GM12878 (cell line): ENCODE measurements at regions not wholly inside any gene's neighbourhood (a gene's known extent, or its start where the extent isn't known, plus 50 kb on each side); places are given as distances from the start of the nearest gene placed in this dataset.

Experiments used
- ATAC-seq: fragments of 200-7000 bp; cut with Tn5 transposase; 3 replicates; pipeline ENCODE4 v1.9.1; 2020; ENCODE audit warnings: mild to moderate bottlenecking, moderate library complexity
- BruUV-seq: library from RNA; stranded (reverse); fragments of 400-500 nt; replicated peaks from 2 replicates; lab custom pipeline; 2021; lab: Mats Ljungman, UMichigan
- CTCF ChIA-PET: fragments of 300-600 bp; sonication (Branson Sonifier 250); formaldehyde crosslinking; extraction: SDS; loops from one replicate; lab custom pipeline; 2021; ENCODE audit warnings: inconsistent platforms; lab: Yijun Ruan, JAX
- POLR2A ChIA-PET: fragments of 350-600 bp; formaldehyde crosslinking; extraction: SDS; loops from one replicate; lab custom pipeline; 2021; ENCODE audit warnings: inconsistent platforms; lab: Charles Lee
- RAD21 ChIA-PET: fragments of 300-600 bp; sonication (Branson Sonifier 250); formaldehyde crosslinking; loops from one replicate; lab custom pipeline; 2023; ENCODE audit warnings: antibody characterized with exemption; ENCODE audit not compliant: unreplicated experiment; lab: Charles Lee
- SMC1A ChIA-PET: fragments of 300-600 bp; sonication (Branson Sonifier 250); formaldehyde crosslinking; loops from one replicate; lab custom pipeline; 2023; ENCODE audit not compliant: unreplicated experiment, uncharacterized antibody; lab: Charles Lee
- DNase-seq: peaks from one replicate; pipeline ENCODE4 v3.0.0-alpha.2; 2011; ENCODE audit warnings: low read depth, low spot score
- FAIRE-seq: peaks from 3 replicates; lab custom pipeline; 2011; peaks lifted over from hg19 to GRCh38; lab: Jason Lieb, UNC
- H2AFZ ChIP-seq: 2 replicates; pipeline ENCODE4 v1.6.0; 2011; ENCODE audit warnings: low read depth, low read length, control low read depth; ENCODE audit not compliant: control insufficient read depth
- H3K27ac ChIP-seq: 2 replicates; pipeline ENCODE4 v1.5.1; 2011; ENCODE audit warnings: control low read depth; ENCODE audit not compliant: control insufficient read depth, insufficient read depth
- H3K27me3 ChIP-seq, 2 experiments: replicated peaks in 1 of 2; 2 replicates each; pipeline versions ENCODE4 v1.6.0 to v1.6.1; 2011; ENCODE audit warnings: low read length in 1 of 2; ENCODE audit not compliant: control insufficient read depth in 2 of 2, insufficient read depth in 2 of 2
- H3K36me3 ChIP-seq, 2 experiments: 2 replicates each; pipeline ENCODE4 v1.5.1; 2011; ENCODE audit warnings: low read length in 1 of 2; ENCODE audit not compliant: control insufficient read depth in 2 of 2, insufficient read depth in 2 of 2
- H3K4me1 ChIP-seq: 2 replicates; pipeline ENCODE4 v1.6.1; 2011; ENCODE audit warnings: mild to moderate bottlenecking, low read length, moderate library complexity, mixed read lengths; ENCODE audit not compliant: control insufficient read depth, insufficient read depth
- H3K4me2 ChIP-seq: 2 replicates; pipeline ENCODE4 v1.6.0; 2011; ENCODE audit warnings: control low read depth; ENCODE audit not compliant: control insufficient read depth, insufficient read depth
- H3K4me3 ChIP-seq: fragments of 200-600 bp; sonication (generic); 2 replicates; pipeline ENCODE4 v1.5.1; 2016
- H3K79me2 ChIP-seq: 2 replicates; pipeline ENCODE4 v1.6.0; 2011; ENCODE audit warnings: low read length; ENCODE audit not compliant: control insufficient read depth, insufficient read depth
- H3K9ac ChIP-seq: 2 replicates; pipeline ENCODE4 v1.8.0; 2011; ENCODE audit warnings: low read length, control low read depth, mixed read lengths; ENCODE audit not compliant: control insufficient read depth, insufficient read depth
- H3K9me3 ChIP-seq: replicated peaks from 3 replicates; pipeline ENCODE4 v1.5.1; 2011; ENCODE audit warnings: mild to moderate bottlenecking, low read length; ENCODE audit not compliant: control insufficient read depth, insufficient read depth
- H4K20me1 ChIP-seq: 2 replicates; pipeline ENCODE4 v1.6.0; 2011; ENCODE audit not compliant: control insufficient read depth, insufficient read depth
- ASH2L ChIP-seq: fragments of 300-600, 200-600 bp; sonication (generic); IDR thresholded peaks from 2 replicates; pipeline ENCODE4 v1.6.1; 2017; ENCODE audit warnings: low read depth, mild to moderate bottlenecking, borderline replicate concordance
- CEBPB ChIP-seq, 2 experiments: fragments of 150-350 bp in 1 of 2; IDR thresholded peaks; 2 replicates each; pipeline ENCODE4 v1.6.1; 2012 to 2014; ENCODE audit warnings: low read depth in 2 of 2, low read length in 2 of 2, borderline replicate concordance in 1 of 2, inconsistent platforms in 1 of 2
- CHD1 ChIP-seq: IDR thresholded peaks from 2 replicates; pipeline ENCODE4 v1.6.1; 2012; ENCODE audit warnings: low read depth, low read length, improper control_type of control experiment
- CHD4 ChIP-seq: fragments of 200-600 bp; sonication (generic); IDR thresholded peaks from 2 replicates; pipeline ENCODE4 v1.6.1; 2016; ENCODE audit warnings: mild to moderate bottlenecking
- FOS ChIP-seq: IDR thresholded peaks from 3 replicates; pipeline ENCODE4 v1.6.1; 2011; ENCODE audit warnings: borderline replicate concordance; ENCODE audit not compliant: insufficient read length; ENCODE audit errors: extremely low read depth
- GATAD2B ChIP-seq: fragments of 450-650 bp; conservative IDR thresholded peaks from 2 replicates; pipeline ENCODE4 v1.6.1; 2017; ENCODE audit warnings: low read depth, mild to moderate bottlenecking, moderate library complexity
- JUND ChIP-seq: IDR thresholded peaks from 2 replicates; pipeline ENCODE4 v1.6.1; 2012; ENCODE audit warnings: low read depth, mild to moderate bottlenecking, low read length, improper control_type of control experiment, moderate library complexity
- NFXL1 ChIP-seq: fragments of 450-650 bp; IDR thresholded peaks from 2 replicates; pipeline ENCODE4 v1.6.1; 2017; ENCODE audit warnings: antibody characterized with exemption, mild to moderate bottlenecking, borderline replicate concordance
- NR2C2 ChIP-seq: IDR thresholded peaks from 2 replicates; pipeline ENCODE4 v1.6.1; 2011; ENCODE audit warnings: borderline replicate concordance, low read depth; ENCODE audit not compliant: control insufficient read depth, insufficient read length
- PKNOX1 ChIP-seq: fragments of 450-650 bp; IDR thresholded peaks from 2 replicates; pipeline ENCODE4 v1.6.1; 2016; ENCODE audit warnings: mild to moderate bottlenecking
- POLR2A ChIP-seq: IDR thresholded peaks from 2 replicates; pipeline ENCODE4 v1.6.1; 2011; ENCODE audit warnings: low read depth, mild to moderate bottlenecking, low read length
- RBBP5 ChIP-seq: fragments of 200-600 bp; sonication (generic); conservative IDR thresholded peaks from 2 replicates; pipeline ENCODE4 v1.6.1; 2016
- RELB ChIP-seq: fragments of 450-650 bp; IDR thresholded peaks from 2 replicates; pipeline ENCODE4 v1.6.1; 2017; ENCODE audit warnings: low read depth, mild to moderate bottlenecking, moderate library complexity
- SIX5 ChIP-seq: IDR thresholded peaks from 2 replicates; pipeline ENCODE4 v1.6.1; 2011; ENCODE audit warnings: mild to moderate bottlenecking, low read depth, low read length, moderate library complexity; ENCODE audit not compliant: severe bottlenecking
- SMAD1 ChIP-seq: fragments of 450-650 bp; IDR thresholded peaks from 2 replicates; pipeline ENCODE4 v1.6.1; 2018; ENCODE audit warnings: mild to moderate bottlenecking, low read depth; ENCODE audit not compliant: partially characterized antibody
- SMARCA5 ChIP-seq: fragments of 450-650 bp; IDR thresholded peaks from 2 replicates; pipeline ENCODE4 v1.6.1; 2017; ENCODE audit warnings: mild to moderate bottlenecking
- TARDBP ChIP-seq: IDR thresholded peaks from 2 replicates; pipeline ENCODE4 v1.6.1; 2016; ENCODE audit warnings: borderline replicate concordance
- TCF7 ChIP-seq: IDR thresholded peaks from 2 replicates; pipeline ENCODE4 v1.6.1; 2014; ENCODE audit warnings: antibody characterized with exemption, borderline replicate concordance
- ZNF24 ChIP-seq: fragments of 450-650 bp; IDR thresholded peaks from 2 replicates; pipeline ENCODE4 v1.6.1; 2017; ENCODE audit warnings: antibody characterized with exemption, mild to moderate bottlenecking
- WGBS: methylation state at CpG from one replicate; pipeline ENCODE4 v1.1.6; 2016; ENCODE audit warnings: low lambda C conversion rate; ENCODE audit not compliant: insufficient replicate concordance, insufficient coverage; ENCODE audit errors: missing lambda C conversion rate; 5-methylcytosine and 5-hydroxymethylcytosine counted together
- in situ Hi-C: fragments of 300-500 bp; cut with MboI; formaldehyde crosslinking; loops from 9 replicates; pipeline ENCODE4 v1.14.3; 2018; ENCODE audit warnings: mixed read lengths
- intact Hi-C: fragments of 100-400 bp; cut with micrococcal nuclease; formaldehyde crosslinking; loops from one replicate; pipeline ENCODE4 v1.14.2; 2022; ENCODE audit not compliant: unreplicated experiment
- TF ChIP-seq, protein P1 (sequence below), 3 experiments: IDR thresholded peaks in 2 of 3; conservative IDR thresholded peaks in 1 of 3; 2 replicates each; pipeline ENCODE4 v1.5.1; 2011; ENCODE audit warnings: low read depth in 3 of 3, low read length in 3 of 3, mild to moderate bottlenecking in 3 of 3, control low read depth in 2 of 3, moderate library complexity in 2 of 3, inconsistent platforms in 1 of 3, mixed read lengths in 1 of 3; ENCODE audit not compliant: control insufficient read depth in 2 of 3, insufficient read depth in 1 of 3; ENCODE audit errors: extremely low read depth in 1 of 3

DNA sequence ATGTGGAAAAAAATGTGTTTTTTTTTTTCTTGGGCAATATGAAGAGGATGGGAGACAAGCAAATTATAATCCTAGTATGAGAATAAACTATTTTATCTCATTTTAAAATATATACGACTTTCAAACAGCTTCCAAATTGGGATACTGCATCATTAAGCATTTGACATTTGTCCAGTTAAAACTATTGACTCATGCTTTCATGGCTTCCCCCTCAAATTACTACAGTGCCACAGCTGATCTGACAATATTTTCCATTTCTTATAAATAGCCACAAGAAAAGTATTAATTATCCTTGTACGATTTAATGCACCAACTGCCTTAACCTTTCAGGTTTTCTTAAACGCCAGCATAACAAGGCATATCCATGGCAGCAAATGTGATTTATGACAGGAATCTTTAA, 1134.8 kb upstream of the ZEB2 start:
- POLR2A ChIA-PET, result no interaction called here
- SMC1A ChIA-PET, result no interaction called here
- no peak for ATAC-seq
- no peaks in the 10 kb centered on the region for H3K4me1 ChIP-seq
- 85% methylated on average over 3 of the region's 3 CpGs for WGBS
- RAD21 ChIA-PET, result no interaction called here
- H4K20me1 ChIP-seq, result no peaks in the 10 kb centered on the region
- no peak for FAIRE-seq
- H3K4me2 ChIP-seq, result no peak overlapping the region
- no peak overlapping the region for H2AFZ ChIP-seq
- TF ChIP-seq JUND (no peak), SIX5 (no peak), CHD1 (no peak), SMAD1 (no peak), ZNF24 (no peak), RBBP5 (no peak), PKNOX1 (no peak), NR2C2 (no peak), POLR2A (no peak), RELB (no peak), NFXL1 (no peak), SMARCA5 (no peak), CHD4 (no peak), FOS (no peak), TARDBP (no peak), CEBPB (IDR thresholded peaks at IDR 0.05; ENCODE audit: borderline replicate concordance in 1 of 2, low read depth in 2 of 2, low read length in 2 of 2) (no peak), TCF7 (no peak), ASH2L (no peak), GATAD2B (no peak)
- TF ChIP-seq, protein P1, sequence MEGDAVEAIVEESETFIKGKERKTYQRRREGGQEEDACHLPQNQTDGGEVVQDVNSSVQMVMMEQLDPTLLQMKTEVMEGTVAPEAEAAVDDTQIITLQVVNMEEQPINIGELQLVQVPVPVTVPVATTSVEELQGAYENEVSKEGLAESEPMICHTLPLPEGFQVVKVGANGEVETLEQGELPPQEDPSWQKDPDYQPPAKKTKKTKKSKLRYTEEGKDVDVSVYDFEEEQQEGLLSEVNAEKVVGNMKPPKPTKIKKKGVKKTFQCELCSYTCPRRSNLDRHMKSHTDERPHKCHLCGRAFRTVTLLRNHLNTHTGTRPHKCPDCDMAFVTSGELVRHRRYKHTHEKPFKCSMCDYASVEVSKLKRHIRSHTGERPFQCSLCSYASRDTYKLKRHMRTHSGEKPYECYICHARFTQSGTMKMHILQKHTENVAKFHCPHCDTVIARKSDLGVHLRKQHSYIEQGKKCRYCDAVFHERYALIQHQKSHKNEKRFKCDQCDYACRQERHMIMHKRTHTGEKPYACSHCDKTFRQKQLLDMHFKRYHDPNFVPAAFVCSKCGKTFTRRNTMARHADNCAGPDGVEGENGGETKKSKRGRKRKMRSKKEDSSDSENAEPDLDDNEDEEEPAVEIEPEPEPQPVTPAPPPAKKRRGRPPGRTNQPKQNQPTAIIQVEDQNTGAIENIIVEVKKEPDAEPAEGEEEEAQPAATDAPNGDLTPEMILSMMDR (IDR thresholded peaks at IDR 0.05 in 2 of 3, conservative IDR thresholded peaks at IDR 0.05 in 1 of 3; ENCODE audit: control insufficient read depth in 2 of 3, extremely low read depth in 1 of 3, insufficient read depth in 1 of 3, low read depth in 3 of 3, low read length in 3 of 3), result no peak
- in situ Hi-C loops, result no loop called here
- H3K27me3 ChIP-seq, result no peaks in the 10 kb centered on the region
- no peaks in the 10 kb centered on the region for H3K9me3 ChIP-seq
- no peak overlapping the region for H3K4me3 ChIP-seq
- no TSS peak for BruUV-seq
- H3K27ac ChIP-seq, result no peak overlapping the region
- intact Hi-C loops, result no loop called here
- no peak for DNase-seq
- no peak overlapping the region for H3K9ac ChIP-seq
- H3K79me2 ChIP-seq, result no peaks in the 10 kb centered on the region
- CTCF ChIA-PET, result no interaction called here
- no peaks in the 10 kb centered on the region for H3K36me3 ChIP-seq
